ENCODE measurements at regions not wholly inside any gene's neighbourhood (a gene's known extent, or its start where the extent isn't known, plus 50 kb on each side); places are given as distances from the start of the nearest gene placed in this dataset.

DNA sequence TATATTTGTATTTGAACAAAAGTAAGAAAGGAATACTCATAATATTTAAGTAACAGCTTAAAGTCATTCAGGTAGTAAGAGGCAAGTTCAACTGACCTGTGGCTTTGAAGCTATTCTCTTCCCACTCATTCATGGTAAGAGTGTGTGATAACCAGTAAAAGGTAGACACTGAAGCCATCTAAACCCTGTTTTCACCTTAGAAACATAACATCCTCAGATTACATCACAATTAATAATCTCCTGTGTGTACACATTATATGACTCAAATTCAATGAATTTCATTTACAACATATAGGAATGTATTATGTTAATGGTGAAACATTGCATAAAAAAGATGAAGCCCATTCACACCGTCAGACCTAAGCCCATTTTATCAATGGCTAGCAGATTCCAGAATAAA is 364.8 kb upstream of the SNX7 start:
- TF ChIP-seq, protein P1, sequence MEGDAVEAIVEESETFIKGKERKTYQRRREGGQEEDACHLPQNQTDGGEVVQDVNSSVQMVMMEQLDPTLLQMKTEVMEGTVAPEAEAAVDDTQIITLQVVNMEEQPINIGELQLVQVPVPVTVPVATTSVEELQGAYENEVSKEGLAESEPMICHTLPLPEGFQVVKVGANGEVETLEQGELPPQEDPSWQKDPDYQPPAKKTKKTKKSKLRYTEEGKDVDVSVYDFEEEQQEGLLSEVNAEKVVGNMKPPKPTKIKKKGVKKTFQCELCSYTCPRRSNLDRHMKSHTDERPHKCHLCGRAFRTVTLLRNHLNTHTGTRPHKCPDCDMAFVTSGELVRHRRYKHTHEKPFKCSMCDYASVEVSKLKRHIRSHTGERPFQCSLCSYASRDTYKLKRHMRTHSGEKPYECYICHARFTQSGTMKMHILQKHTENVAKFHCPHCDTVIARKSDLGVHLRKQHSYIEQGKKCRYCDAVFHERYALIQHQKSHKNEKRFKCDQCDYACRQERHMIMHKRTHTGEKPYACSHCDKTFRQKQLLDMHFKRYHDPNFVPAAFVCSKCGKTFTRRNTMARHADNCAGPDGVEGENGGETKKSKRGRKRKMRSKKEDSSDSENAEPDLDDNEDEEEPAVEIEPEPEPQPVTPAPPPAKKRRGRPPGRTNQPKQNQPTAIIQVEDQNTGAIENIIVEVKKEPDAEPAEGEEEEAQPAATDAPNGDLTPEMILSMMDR (IDR thresholded peaks at IDR 0.05; ENCODE audit: unreplicated experiment): no peak

DNA sequence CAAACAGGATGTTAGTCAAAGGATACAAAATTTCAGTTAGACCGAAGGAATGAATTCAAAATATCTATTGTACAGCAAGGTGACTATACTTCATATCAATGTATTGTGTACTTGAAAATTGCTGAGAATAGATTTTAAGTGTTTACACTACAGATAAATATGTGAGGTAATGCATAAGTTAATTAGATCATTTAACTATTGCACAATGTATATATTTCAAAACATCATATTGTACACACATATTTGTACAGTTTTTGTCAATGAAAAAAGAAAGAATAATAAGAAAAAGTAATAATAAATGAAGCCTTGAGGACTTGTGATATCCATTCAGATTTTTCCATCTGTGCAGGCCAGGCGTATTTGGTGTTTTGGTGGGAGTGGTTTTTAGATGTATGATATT is 367.4 kb upstream of the SNX7 start:
- H3K27me3 Mint-ChIP-seq (ENCODE audit: low read depth): no peaks in the 10 kb centered on the region
- no peak overlapping the region for H3K4me3 Mint-ChIP-seq
- DNase-seq (ENCODE audit: low spot score in 2 of 2, unreplicated experiment in 2 of 2): no peak
- H3K27ac Mint-ChIP-seq: no peak overlapping the region
- no peaks in the 10 kb centered on the region for H3K4me1 Mint-ChIP-seq
- no peaks in the 10 kb centered on the region for H3K36me3 Mint-ChIP-seq
- TF ChIP-seq, protein P1 (IDR thresholded peaks at IDR 0.05; ENCODE audit: unreplicated experiment): no peak
- no peaks in the 10 kb centered on the region for H3K9me3 Mint-ChIP-seq

More for the DNA sequence above, 364.8 kb upstream of the SNX7 start:
- H3K27ac Mint-ChIP-seq: no peak overlapping the region
- no peaks in the 10 kb centered on the region for H3K36me3 Mint-ChIP-seq
- no peaks in the 10 kb centered on the region for H3K27me3 Mint-ChIP-seq (ENCODE audit: low read depth)
- H3K9me3 Mint-ChIP-seq: no peaks in the 10 kb centered on the region
- no peak for DNase-seq (ENCODE audit: low spot score in 2 of 2, unreplicated experiment in 2 of 2)
- H3K4me3 Mint-ChIP-seq: no peak overlapping the region
- H3K4me1 Mint-ChIP-seq: peaks cover 5% of the 10 kb centered on the region

DNA sequence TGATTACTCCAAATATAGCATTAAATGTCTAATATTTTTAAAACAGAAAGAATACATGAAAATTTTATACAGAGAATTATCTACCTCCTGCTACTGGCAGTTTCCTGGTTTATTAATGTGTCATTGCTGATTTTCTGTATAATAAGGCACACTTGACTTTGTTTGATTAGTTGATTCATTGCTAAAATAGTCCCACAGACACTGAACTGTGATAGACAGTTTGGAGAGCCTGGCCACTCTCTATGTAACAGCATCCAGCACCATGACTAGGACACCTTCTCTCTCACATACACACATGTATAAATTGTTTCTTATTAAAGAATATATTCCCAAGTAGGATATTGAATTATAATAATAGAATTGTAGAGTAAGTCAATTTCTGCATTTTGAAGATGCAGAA is 368.5 kb upstream of the SNX7 start:
- TF ChIP-seq, protein P1 (IDR thresholded peaks at IDR 0.05; ENCODE audit: unreplicated experiment): no peak
- H3K9me3 Mint-ChIP-seq: no peaks in the 10 kb centered on the region
- H3K4me3 Mint-ChIP-seq: no peak overlapping the region
- no peak for DNase-seq (ENCODE audit: low spot score in 2 of 2, unreplicated experiment in 2 of 2)
- no peak overlapping the region for H3K27ac Mint-ChIP-seq
- H3K36me3 Mint-ChIP-seq: no peaks in the 10 kb centered on the region
- H3K27me3 Mint-ChIP-seq (ENCODE audit: low read depth): no peaks in the 10 kb centered on the region
- no peaks in the 10 kb centered on the region for H3K4me1 Mint-ChIP-seq

DNA sequence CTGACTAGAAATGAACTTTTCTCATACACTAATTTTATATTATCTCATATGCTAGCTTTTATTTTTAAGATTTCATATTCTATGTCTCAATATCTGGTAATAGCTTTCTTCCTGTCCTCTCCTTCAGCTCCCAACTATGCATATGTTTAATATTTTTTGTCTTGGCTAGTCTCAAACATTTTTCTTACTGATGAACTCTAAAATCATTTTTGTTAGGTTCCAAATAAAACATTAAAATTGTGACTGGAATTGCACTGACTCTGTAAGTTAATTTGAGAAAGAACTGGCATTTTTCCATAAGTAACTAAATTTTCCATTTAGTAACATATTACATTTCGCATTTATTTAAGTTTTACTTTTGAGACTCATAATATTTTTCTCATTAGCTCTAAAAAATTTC is 368.5 kb upstream of the DPYD start:
- H3K9me3 Mint-ChIP-seq: peaks cover 9% of the 10 kb centered on the region
- H3K27me3 Mint-ChIP-seq (ENCODE audit: low read depth): no peaks in the 10 kb centered on the region
- no peaks in the 10 kb centered on the region for H3K4me1 Mint-ChIP-seq
- no peak for DNase-seq (ENCODE audit: low spot score in 2 of 2, unreplicated experiment in 2 of 2)
- H3K4me3 Mint-ChIP-seq: no peak overlapping the region
- H3K27ac Mint-ChIP-seq: no peak overlapping the region
- TF ChIP-seq, protein P1 (IDR thresholded peaks at IDR 0.05; ENCODE audit: unreplicated experiment): no peak
- no peaks in the 10 kb centered on the region for H3K36me3 Mint-ChIP-seq

DNA sequence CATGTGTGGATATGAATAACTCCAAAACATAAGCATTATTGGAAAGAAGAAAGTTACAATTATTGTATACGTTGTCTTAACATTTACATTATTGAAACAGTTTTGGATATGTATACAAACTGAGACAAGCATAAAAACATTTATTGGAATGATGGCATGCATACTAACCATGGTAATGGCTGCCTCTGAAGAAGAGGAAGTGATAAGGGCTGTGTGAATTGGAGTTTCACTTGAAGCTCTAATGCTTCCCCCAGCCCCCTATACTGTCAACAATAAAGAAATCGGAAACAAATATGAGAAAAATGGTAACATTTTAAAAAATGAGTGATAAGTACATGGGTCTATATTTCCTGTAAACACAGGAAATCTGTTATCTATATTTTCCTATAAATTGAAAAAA is 367.7 kb upstream of the DPYD start:
- Mint-ChIP-seq H3K9me3 (peaks cover 11% of the 10 kb centered on the region), H3K4me3 (no peak overlapping the region), H3K27ac (no peak overlapping the region), H3K36me3 (no peaks in the 10 kb centered on the region), H3K4me1 (no peaks in the 10 kb centered on the region), H3K27me3 (ENCODE audit: low read depth) (no peaks in the 10 kb centered on the region)
- TF ChIP-seq, protein P1 (IDR thresholded peaks at IDR 0.05; ENCODE audit: unreplicated experiment): no peak
- DNase-seq (ENCODE audit: low spot score in 2 of 2, unreplicated experiment in 2 of 2): no peak

DNA sequence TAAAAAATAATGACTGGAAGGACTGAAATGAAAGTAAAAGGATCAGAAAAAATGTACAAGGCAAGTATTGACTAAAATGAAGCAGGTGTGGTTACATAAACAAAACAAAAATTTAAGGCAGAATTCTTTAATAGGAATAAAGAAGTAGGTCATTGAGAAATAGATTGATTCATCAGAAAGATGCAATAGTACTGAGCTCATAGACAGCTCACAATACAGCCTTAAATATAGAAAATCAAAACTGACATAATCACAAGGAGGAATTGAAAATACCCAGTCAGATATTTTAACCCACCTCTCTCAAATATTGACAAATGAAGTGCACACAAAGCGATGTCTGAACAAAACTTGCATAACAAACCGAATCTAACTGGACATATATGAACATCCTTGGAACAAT is 366.8 kb upstream of the DPYD start:
- no peak overlapping the region for H3K27ac Mint-ChIP-seq
- TF ChIP-seq, protein P1 (IDR thresholded peaks at IDR 0.05; ENCODE audit: unreplicated experiment): no peak
- no peaks in the 10 kb centered on the region for H3K27me3 Mint-ChIP-seq (ENCODE audit: low read depth)
- DNase-seq (ENCODE audit: low spot score in 2 of 2, unreplicated experiment in 2 of 2): no peak
- peaks cover 11% of the 10 kb centered on the region for H3K9me3 Mint-ChIP-seq
- no peak overlapping the region for H3K4me3 Mint-ChIP-seq
- no peaks in the 10 kb centered on the region for H3K36me3 Mint-ChIP-seq
- H3K4me1 Mint-ChIP-seq: no peaks in the 10 kb centered on the region

Data from mesothelial cell of epicardium (in vitro differentiated cells).